GM12878 (cell line): ENCODE measurements at regions not wholly inside any gene's neighbourhood (a gene's known extent, or its start where the extent isn't known, plus 50 kb on each side); places are given as distances from the start of the nearest gene placed in this dataset.

Experiments used
- ATAC-seq: fragments of 200-7000 bp; cut with Tn5 transposase; 3 replicates; pipeline ENCODE4 v1.9.1; 2020; ENCODE audit warnings: mild to moderate bottlenecking, moderate library complexity
- BruUV-seq: library from RNA; stranded (reverse); fragments of 400-500 nt; replicated peaks from 2 replicates; lab custom pipeline; 2021; lab: Mats Ljungman, UMichigan
- CTCF ChIA-PET: fragments of 300-600 bp; sonication (Branson Sonifier 250); formaldehyde crosslinking; extraction: SDS; loops from one replicate; lab custom pipeline; 2021; ENCODE audit warnings: inconsistent platforms; lab: Yijun Ruan, JAX
- POLR2A ChIA-PET: fragments of 350-600 bp; formaldehyde crosslinking; extraction: SDS; loops from one replicate; lab custom pipeline; 2021; ENCODE audit warnings: inconsistent platforms; lab: Charles Lee
- RAD21 ChIA-PET: fragments of 300-600 bp; sonication (Branson Sonifier 250); formaldehyde crosslinking; loops from one replicate; lab custom pipeline; 2023; ENCODE audit warnings: antibody characterized with exemption; ENCODE audit not compliant: unreplicated experiment; lab: Charles Lee
- SMC1A ChIA-PET: fragments of 300-600 bp; sonication (Branson Sonifier 250); formaldehyde crosslinking; loops from one replicate; lab custom pipeline; 2023; ENCODE audit not compliant: unreplicated experiment, uncharacterized antibody; lab: Charles Lee
- DNase-seq: peaks from one replicate; pipeline ENCODE4 v3.0.0-alpha.2; 2011; ENCODE audit warnings: low read depth, low spot score
- FAIRE-seq: peaks from 3 replicates; lab custom pipeline; 2011; peaks lifted over from hg19 to GRCh38; lab: Jason Lieb, UNC
- H2AFZ ChIP-seq: 2 replicates; pipeline ENCODE4 v1.6.0; 2011; ENCODE audit warnings: low read depth, low read length, control low read depth; ENCODE audit not compliant: control insufficient read depth
- H3K27ac ChIP-seq: 2 replicates; pipeline ENCODE4 v1.5.1; 2011; ENCODE audit warnings: control low read depth; ENCODE audit not compliant: control insufficient read depth, insufficient read depth
- H3K27me3 ChIP-seq, 2 experiments: replicated peaks in 1 of 2; 2 replicates each; pipeline versions ENCODE4 v1.6.0 to v1.6.1; 2011; ENCODE audit warnings: low read length in 1 of 2; ENCODE audit not compliant: control insufficient read depth in 2 of 2, insufficient read depth in 2 of 2
- H3K36me3 ChIP-seq, 2 experiments: 2 replicates each; pipeline ENCODE4 v1.5.1; 2011; ENCODE audit warnings: low read length in 1 of 2; ENCODE audit not compliant: control insufficient read depth in 2 of 2, insufficient read depth in 2 of 2
- H3K4me1 ChIP-seq: 2 replicates; pipeline ENCODE4 v1.6.1; 2011; ENCODE audit warnings: mild to moderate bottlenecking, low read length, moderate library complexity, mixed read lengths; ENCODE audit not compliant: control insufficient read depth, insufficient read depth
- H3K4me2 ChIP-seq: 2 replicates; pipeline ENCODE4 v1.6.0; 2011; ENCODE audit warnings: control low read depth; ENCODE audit not compliant: control insufficient read depth, insufficient read depth
- H3K4me3 ChIP-seq: fragments of 200-600 bp; sonication (generic); 2 replicates; pipeline ENCODE4 v1.5.1; 2016
- H3K79me2 ChIP-seq: 2 replicates; pipeline ENCODE4 v1.6.0; 2011; ENCODE audit warnings: low read length; ENCODE audit not compliant: control insufficient read depth, insufficient read depth
- H3K9ac ChIP-seq: 2 replicates; pipeline ENCODE4 v1.8.0; 2011; ENCODE audit warnings: low read length, control low read depth, mixed read lengths; ENCODE audit not compliant: control insufficient read depth, insufficient read depth
- H3K9me3 ChIP-seq: replicated peaks from 3 replicates; pipeline ENCODE4 v1.5.1; 2011; ENCODE audit warnings: mild to moderate bottlenecking, low read length; ENCODE audit not compliant: control insufficient read depth, insufficient read depth
- H4K20me1 ChIP-seq: 2 replicates; pipeline ENCODE4 v1.6.0; 2011; ENCODE audit not compliant: control insufficient read depth, insufficient read depth
- LARP7 ChIP-seq: fragments of 450-650 bp; IDR thresholded peaks from 2 replicates; pipeline ENCODE4 v1.6.1; 2017; ENCODE audit warnings: mild to moderate bottlenecking
- RCOR1 ChIP-seq: conservative IDR thresholded peaks from 2 replicates; pipeline ENCODE4 v1.6.1; 2012; ENCODE audit warnings: low read depth, low read length, improper control_type of control experiment
- WGBS: methylation state at CpG from one replicate; pipeline ENCODE4 v1.1.6; 2016; ENCODE audit warnings: low lambda C conversion rate; ENCODE audit not compliant: insufficient replicate concordance, insufficient coverage; ENCODE audit errors: missing lambda C conversion rate; 5-methylcytosine and 5-hydroxymethylcytosine counted together
- in situ Hi-C: fragments of 300-500 bp; cut with MboI; formaldehyde crosslinking; loops from 9 replicates; pipeline ENCODE4 v1.14.3; 2018; ENCODE audit warnings: mixed read lengths
- intact Hi-C: fragments of 100-400 bp; cut with micrococcal nuclease; formaldehyde crosslinking; loops from one replicate; pipeline ENCODE4 v1.14.2; 2022; ENCODE audit not compliant: unreplicated experiment
- TF ChIP-seq, protein P1 (sequence below): fragments of 450-650 bp; IDR thresholded peaks from 2 replicates; pipeline ENCODE4 v1.6.1; 2018; ENCODE audit warnings: borderline replicate concordance, mild to moderate bottlenecking; ENCODE audit not compliant: partially characterized antibody
- TF ChIP-seq, protein P2 (sequence below): fragments of 450-650 bp; IDR thresholded peaks from 2 replicates; pipeline ENCODE4 v1.6.1; 2017; ENCODE audit warnings: mild to moderate bottlenecking, low read depth, inconsistent platforms; ENCODE audit not compliant: poor library complexity, severe bottlenecking
- TF ChIP-seq, protein P3 (sequence below): IDR thresholded peaks from 2 replicates; pipeline ENCODE4 v1.6.1; 2012; ENCODE audit warnings: low read depth, low read length, improper control_type of control experiment

DNA sequence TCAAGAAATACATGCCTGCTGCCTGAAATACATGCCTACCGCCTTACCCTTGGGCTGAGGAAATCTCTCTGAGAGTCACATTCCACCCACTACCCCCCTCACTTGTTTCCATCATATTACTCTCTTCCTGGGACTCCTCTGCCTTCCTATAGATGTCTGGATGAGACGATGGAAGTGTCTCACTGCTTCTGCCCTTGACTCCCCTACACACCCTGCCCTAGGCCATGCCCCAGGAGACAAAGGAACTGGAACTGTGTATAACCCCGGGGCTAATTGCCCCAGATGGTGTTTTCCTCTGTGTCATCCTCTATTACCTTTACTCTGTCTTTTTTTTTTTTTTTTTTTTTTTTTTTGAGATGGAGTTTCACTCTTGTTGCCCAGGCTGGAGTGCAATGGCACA is 102.0 kb downstream of the GTPBP8 start:
- Histone ChIP-seq H3K4me2 (no peak overlapping the region), H4K20me1 (no peaks in the 10 kb centered on the region), H3K9ac (no peak overlapping the region), H3K27me3 (no peaks in the 10 kb centered on the region), H3K4me3 (no peak overlapping the region), H3K79me2 (no peaks in the 10 kb centered on the region), H3K9me3 (no peaks in the 10 kb centered on the region), H3K4me1 (no peaks in the 10 kb centered on the region), H3K36me3 (no peaks in the 10 kb centered on the region), H2AFZ (no peak overlapping the region), H3K27ac (no peak overlapping the region)
- ChIA-PET POLR2A (no interaction called here), RAD21 (no interaction called here), CTCF (no interaction called here), SMC1A (no interaction called here)
- BruUV-seq: no TSS peak
- 60% methylated on average over 3 of the region's 3 CpGs for WGBS
- in situ Hi-C loops: no loop called here
- ATAC-seq (no peak), FAIRE-seq (no peak), DNase-seq (no peak)
- TF ChIP-seq, protein P1, sequence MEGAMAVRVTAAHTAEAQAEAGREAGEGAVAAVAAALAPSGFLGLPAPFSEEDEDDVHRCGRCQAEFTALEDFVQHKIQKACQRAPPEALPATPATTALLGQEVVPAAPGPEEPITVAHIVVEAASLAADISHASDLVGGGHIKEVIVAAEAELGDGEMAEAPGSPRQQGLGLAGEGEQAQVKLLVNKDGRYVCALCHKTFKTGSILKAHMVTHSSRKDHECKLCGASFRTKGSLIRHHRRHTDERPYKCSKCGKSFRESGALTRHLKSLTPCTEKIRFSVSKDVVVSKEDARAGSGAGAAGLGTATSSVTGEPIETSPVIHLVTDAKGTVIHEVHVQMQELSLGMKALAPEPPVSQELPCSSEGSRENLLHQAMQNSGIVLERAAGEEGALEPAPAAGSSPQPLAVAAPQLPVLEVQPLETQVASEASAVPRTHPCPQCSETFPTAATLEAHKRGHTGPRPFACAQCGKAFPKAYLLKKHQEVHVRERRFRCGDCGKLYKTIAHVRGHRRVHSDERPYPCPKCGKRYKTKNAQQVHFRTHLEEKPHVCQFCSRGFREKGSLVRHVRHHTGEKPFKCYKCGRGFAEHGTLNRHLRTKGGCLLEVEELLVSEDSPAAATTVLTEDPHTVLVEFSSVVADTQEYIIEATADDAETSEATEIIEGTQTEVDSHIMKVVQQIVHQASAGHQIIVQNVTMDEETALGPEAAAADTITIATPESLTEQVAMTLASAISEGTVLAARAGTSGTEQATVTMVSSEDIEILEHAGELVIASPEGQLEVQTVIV: no peak
- no peak for TF ChIP-seq RCOR1
- TF ChIP-seq LARP7: no peak
- TF ChIP-seq, protein P2, sequence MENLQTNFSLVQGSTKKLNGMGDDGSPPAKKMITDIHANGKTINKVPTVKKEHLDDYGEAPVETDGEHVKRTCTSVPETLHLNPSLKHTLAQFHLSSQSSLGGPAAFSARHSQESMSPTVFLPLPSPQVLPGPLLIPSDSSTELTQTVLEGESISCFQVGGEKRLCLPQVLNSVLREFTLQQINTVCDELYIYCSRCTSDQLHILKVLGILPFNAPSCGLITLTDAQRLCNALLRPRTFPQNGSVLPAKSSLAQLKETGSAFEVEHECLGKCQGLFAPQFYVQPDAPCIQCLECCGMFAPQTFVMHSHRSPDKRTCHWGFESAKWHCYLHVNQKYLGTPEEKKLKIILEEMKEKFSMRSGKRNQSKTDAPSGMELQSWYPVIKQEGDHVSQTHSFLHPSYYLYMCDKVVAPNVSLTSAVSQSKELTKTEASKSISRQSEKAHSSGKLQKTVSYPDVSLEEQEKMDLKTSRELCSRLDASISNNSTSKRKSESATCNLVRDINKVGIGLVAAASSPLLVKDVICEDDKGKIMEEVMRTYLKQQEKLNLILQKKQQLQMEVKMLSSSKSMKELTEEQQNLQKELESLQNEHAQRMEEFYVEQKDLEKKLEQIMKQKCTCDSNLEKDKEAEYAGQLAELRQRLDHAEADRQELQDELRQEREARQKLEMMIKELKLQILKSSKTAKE: no peak
- TF ChIP-seq, protein P3, sequence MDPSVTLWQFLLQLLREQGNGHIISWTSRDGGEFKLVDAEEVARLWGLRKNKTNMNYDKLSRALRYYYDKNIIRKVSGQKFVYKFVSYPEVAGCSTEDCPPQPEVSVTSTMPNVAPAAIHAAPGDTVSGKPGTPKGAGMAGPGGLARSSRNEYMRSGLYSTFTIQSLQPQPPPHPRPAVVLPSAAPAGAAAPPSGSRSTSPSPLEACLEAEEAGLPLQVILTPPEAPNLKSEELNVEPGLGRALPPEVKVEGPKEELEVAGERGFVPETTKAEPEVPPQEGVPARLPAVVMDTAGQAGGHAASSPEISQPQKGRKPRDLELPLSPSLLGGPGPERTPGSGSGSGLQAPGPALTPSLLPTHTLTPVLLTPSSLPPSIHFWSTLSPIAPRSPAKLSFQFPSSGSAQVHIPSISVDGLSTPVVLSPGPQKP: no peak
- intact Hi-C loops: no loop called here
